Rectal smooth muscle tissue (tissue), 1 donor: ENCODE measurements at regions not wholly inside any gene's neighbourhood (a gene's known extent, or its start where the extent isn't known, plus 50 kb on each side); places are given as distances from the start of the nearest gene placed in this dataset.
A peak's percentile ranks its signal among the peaks of the same experiment; 100 is the strongest.

ENCODE experiments used
- H3K27ac ChIP-seq: one replicate; pipeline ENCODE4 v1.7.0; 2013; ENCODE audit warnings: low read depth, low read length, inconsistent platforms
- H3K27me3 ChIP-seq: one replicate; pipeline ENCODE4 v1.7.0; 2013; ENCODE audit warnings: low read length; ENCODE audit not compliant: control insufficient read depth, insufficient read depth
- H3K36me3 ChIP-seq: one replicate; pipeline ENCODE4 v1.7.0; 2013; ENCODE audit warnings: low read length; ENCODE audit not compliant: control insufficient read depth, insufficient read depth
- H3K4me1 ChIP-seq: one replicate; pipeline ENCODE4 v1.7.0; 2013; ENCODE audit warnings: low read length; ENCODE audit not compliant: control insufficient read depth, insufficient read depth
- H3K4me3 ChIP-seq: one replicate; pipeline ENCODE4 v1.7.0; 2013; ENCODE audit warnings: low read length
- H3K9ac ChIP-seq: one replicate; pipeline ENCODE4 v1.7.0; 2013; ENCODE audit warnings: low read length

DNA sequence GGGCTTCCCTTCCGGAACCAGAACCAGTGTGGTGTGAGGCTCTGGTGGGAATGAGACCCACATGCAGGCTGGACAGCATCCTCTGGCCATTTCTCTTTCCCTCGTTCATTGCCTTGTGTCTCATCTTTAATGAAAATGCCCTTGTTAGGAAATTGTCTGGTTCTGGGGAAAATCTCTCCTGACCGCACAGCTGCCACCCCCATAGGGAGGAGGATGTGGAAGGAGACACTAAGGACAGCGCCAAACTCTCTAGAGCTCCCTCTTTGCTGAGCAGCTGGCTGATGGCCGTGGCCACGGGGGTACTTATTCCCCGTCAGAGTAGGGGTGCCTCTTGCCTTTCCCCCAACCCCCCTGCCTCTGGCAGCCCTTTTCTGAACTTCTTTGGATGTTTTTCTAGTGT is 297.6 kb upstream of the C2CD4B start:
- Histone ChIP-seq H3K36me3 (no peaks in the 10 kb centered on the region), H3K27ac (no peak overlapping the region), H3K27me3 (no peaks in the 10 kb centered on the region), H3K9ac (no peak overlapping the region), H3K4me1 (peaks cover 2% of the 10 kb centered on the region), H3K4me3 (no peak overlapping the region)

DNA sequence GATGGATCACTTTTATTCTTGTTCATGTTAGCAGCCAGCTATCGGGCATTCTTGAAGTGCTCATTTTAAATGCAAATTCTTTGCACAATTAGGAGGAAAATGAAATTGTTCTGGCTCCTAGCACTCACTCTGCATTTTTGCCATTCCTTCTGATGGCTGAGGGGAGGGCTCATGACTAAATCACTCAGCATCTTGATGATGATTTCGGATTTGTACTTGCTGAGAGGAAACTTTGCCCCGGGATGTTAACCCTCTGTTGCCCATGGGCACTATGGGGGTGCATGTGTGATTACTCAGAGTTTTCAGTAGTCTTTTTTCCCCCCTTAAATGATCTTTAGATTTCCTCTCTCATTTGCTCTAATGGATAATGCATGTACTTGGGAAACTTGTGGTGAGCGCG is 299.6 kb upstream of the C2CD4B start:
- Histone ChIP-seq H3K36me3 (no peaks in the 10 kb centered on the region), H3K27ac (no peak overlapping the region), H3K9ac (no peak overlapping the region), H3K4me3 (no peak overlapping the region), H3K4me1 (peaks cover 11% of the 10 kb centered on the region), H3K27me3 (no peaks in the 10 kb centered on the region)

DNA sequence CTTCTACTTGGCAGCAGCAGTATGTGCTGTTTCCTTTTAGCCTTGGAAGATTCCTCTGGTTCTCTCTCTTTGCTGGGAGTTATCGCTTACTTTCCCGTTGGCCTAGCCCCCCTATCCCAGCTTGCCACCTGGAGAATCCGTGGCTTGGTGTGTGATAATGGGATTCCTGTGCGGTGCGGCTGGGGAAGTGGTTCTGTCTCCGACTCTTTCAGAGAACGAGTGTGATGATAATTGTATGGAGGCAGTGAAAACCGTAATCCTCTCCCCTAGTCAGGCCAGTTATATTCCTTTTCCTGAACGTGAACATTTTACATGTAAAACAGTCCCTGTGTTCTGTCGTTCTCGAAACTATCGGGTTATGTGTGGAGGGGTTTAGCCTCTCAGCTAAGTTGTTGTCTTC is 300.1 kb upstream of the C2CD4B start:
- H3K4me1 ChIP-seq = peaks cover 14% of the 10 kb centered on the region
- H3K27ac ChIP-seq = no peak overlapping the region
- H3K36me3 ChIP-seq = no peaks in the 10 kb centered on the region
- no peak overlapping the region for H3K9ac ChIP-seq
- H3K27me3 ChIP-seq = no peaks in the 10 kb centered on the region
- H3K4me3 ChIP-seq = no peak overlapping the region

DNA sequence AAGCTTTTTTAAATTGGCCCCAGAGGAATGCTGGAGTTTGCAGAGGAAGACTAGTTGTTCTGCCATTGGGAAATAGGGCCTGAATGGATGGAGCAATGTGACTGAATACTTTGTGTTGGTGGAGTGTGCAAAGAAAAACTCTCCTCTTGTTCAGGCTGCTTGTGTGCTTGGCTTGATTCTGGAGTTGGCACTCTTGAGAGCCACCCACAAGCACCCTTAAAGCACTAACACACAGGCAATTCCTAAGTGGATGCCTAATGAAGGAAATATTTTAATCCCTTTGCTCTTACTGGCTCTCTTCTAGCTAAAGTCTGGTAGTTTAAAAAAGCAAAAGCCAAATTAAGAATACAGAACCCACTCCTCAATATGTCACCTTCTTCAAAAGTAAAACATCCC is 304.4 kb upstream of the C2CD4B start:
- no peak overlapping the region for H3K4me3 ChIP-seq
- H3K4me1 ChIP-seq = peaks cover 19% of the 10 kb centered on the region
- no peaks in the 10 kb centered on the region for H3K36me3 ChIP-seq
- no peaks in the 10 kb centered on the region for H3K27me3 ChIP-seq
- H3K9ac ChIP-seq = no peak overlapping the region
- peak overlapping the region; percentile 33 for H3K27ac ChIP-seq

DNA sequence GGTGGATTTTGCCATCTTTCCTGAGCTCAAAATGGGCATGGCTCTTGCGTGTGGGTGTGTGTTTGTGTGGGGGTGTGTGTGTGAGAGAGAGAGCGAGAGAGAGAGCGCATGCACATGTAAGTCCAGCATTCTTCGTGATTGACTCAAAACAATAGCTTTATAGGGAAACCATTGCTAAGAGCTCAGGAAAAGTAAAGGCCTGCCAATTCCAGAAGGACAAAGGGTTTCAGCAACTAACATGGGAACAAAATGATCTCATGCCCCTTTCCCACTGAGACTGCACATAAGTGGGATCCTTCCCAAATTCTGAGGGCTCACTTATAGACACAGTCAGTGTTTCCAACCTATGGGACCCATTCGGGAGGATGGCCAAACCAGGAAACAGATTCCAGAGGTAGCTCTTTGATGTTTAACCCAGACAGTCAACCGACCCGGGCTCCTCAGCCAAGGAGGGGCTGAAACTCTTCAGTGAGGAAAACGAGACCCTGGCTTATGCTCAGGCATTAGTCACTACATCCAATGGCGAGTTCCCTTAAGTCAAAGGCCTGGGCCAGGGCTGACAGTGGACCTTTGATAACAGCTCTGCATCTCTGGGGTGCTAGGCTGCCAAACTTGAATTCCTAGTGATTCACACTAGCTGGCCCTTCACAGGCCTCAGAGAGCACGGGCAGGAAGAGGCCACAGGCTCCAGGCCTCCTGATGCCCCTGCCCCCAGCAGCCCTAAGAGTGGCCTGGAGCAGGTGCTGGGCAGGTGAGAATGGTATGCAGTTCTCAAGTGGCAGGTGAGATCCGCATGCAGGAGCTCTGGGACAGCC is 305.0 kb upstream of the C2CD4B start:
- Histone ChIP-seq H3K4me1 (peaks cover 17% of the 10 kb centered on the region), H3K36me3 (no peaks in the 10 kb centered on the region), H3K27ac (peak overlapping the region; percentile 33), H3K27me3 (no peaks in the 10 kb centered on the region), H3K4me3 (no peak overlapping the region), H3K9ac (no peak overlapping the region)

DNA sequence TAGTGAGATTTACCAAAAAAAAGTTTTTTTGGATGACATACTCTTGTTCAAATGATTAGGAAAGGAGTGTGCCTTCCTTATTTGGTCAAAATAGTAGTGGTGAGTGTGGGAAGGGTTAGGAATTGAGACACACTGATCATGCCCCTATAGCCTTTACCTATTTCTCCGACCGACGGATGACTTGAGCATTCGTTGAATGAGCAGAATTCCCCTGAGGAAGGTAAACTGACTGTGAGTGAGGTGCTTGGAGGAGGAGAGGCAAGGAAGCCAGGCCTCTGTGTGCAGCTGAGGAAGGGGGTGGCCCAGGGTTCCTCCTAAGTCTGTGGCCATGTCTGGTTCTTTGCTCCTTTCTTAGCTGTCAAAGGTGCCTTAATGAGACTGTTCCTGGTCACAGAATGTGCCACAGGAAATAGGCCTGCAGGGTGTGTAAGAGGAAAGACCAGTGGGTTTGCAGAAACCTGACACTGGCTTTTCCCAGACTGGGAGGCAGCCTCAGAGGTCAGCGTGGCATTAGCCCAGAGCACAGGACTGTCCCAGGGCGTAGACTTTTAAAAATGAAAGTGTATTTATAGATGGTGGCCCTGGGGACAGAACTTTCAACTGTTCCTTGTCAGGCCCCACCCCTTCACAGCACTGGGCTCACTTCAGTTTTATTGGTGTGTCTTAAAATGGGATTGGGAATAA is 307.7 kb upstream of the C2CD4B start:
- Histone ChIP-seq H3K36me3 (no peaks in the 10 kb centered on the region), H3K9ac (no peak overlapping the region), H3K27ac (no peak overlapping the region), H3K4me1 (peaks cover 34% of the 10 kb centered on the region), H3K4me3 (no peak overlapping the region), H3K27me3 (no peaks in the 10 kb centered on the region)

DNA sequence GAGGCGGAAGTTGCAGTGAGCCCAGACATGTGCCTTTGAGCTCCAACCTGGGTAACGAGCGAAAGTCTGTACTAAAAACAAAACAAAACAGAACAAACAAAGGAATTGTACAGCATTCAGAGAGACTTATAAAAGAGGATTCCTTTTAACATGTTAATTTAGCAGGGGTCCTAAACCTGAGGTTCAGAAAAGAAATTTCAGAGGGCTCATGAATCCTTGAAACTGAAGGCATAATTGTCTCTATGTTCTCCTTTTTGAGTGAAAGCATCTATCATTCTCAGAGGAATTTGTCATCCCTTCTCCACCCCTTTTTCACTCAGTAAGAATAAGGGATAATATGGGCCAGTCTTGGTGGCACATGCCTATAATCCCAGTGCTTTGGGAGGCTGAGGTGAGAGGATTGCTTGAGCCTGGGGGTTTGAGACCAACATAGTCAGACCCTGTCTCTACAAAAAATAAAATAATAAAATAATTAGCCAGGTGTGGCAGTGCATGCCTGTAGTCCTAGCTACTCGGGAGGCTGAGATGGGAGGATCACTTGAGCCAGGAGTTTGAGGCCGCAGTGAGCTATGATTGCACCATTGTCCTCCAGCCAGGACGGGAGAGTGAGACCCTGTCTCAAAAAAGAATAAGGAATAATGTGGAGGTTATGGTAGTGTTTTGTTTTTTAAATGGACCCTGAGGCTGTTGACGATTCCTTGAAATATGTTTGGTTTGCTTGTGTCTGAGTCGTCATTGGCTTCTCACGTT is 309.1 kb upstream of the C2CD4B start:
- Histone ChIP-seq H3K27ac (no peak overlapping the region), H3K4me1 (peaks cover 31% of the 10 kb centered on the region)

DNA sequence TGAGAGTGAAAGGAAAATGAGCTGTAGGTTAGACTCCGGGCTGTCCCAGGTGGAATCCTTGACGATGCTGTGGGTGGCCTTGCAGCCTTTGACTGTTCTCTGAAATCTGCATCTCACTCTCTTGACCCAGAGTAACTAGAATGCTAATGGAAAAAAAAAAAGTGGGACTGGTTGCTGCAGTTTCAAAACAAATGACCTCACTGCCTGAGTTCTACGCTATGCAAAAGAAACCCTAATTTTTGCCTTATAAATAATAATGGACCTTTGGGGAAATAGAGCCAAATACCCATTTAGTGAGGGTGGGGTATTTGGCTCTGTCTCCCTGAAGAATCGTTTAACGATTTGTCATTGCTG is 309.7 kb upstream of the C2CD4B start:
- Histone ChIP-seq H3K27ac (no peak overlapping the region), H3K27me3 (no peaks in the 10 kb centered on the region), H3K4me1 (peaks cover 25% of the 10 kb centered on the region), H3K4me3 (no peak overlapping the region), H3K9ac (no peak overlapping the region), H3K36me3 (no peaks in the 10 kb centered on the region)

More for the DNA sequence above, 309.1 kb upstream of the C2CD4B start:
- Histone ChIP-seq H3K36me3 (no peaks in the 10 kb centered on the region), H3K9ac (no peak overlapping the region), H3K4me3 (no peak overlapping the region), H3K27me3 (no peaks in the 10 kb centered on the region)

DNA sequence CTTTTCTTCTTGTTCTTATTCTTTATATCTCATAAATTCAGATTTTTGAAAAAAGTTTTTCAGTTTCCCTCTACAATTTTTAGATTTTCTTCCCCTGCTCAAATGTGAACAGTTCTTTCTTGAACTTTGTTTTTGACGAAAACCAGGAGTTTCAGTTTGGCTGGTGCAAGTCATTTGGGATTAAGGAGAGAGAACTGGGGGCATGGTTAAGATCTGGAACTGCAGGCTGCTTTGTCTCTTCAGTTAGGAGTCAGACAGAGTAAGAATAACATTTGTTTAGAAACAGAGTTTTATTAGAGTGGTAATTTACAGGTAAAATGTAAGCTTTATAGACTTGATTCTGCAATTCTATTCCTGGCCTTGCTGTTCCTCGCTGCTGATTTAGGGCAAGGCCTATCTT is 310.5 kb upstream of the C2CD4B start:
- Histone ChIP-seq H3K27me3 (no peaks in the 10 kb centered on the region), H3K4me1 (peaks cover 18% of the 10 kb centered on the region), H3K4me3 (peak overlapping the region; percentile 16), H3K36me3 (no peaks in the 10 kb centered on the region), H3K27ac (peak overlapping the region; percentile 63), H3K9ac (no peak overlapping the region)

DNA sequence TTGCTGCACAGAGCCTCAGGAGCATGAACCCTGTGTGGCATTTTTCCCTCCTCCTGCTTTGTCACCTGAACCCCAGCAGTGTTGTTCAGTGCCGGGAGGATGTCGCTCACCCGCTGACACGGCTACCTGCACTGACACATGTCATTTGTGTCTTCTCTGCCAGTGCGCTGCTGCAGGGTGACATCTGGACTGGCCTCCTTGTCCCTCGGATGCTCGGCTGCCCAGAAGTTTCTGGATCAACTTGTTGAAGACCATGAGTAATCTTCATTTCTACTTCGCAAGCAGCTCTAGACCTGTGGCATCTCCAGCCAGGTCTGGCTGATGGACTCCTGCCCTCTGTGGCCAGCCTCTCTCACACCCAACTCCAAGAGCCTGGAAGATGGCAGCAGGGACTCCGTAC is 311.1 kb upstream of the C2CD4B start:
- Histone ChIP-seq H3K27ac (peak overlapping the region; percentile 63), H3K4me1 (peaks cover 18% of the 10 kb centered on the region), H3K27me3 (no peaks in the 10 kb centered on the region), H3K36me3 (no peaks in the 10 kb centered on the region), H3K4me3 (peak overlapping the region; percentile 16), H3K9ac (no peak overlapping the region)

DNA sequence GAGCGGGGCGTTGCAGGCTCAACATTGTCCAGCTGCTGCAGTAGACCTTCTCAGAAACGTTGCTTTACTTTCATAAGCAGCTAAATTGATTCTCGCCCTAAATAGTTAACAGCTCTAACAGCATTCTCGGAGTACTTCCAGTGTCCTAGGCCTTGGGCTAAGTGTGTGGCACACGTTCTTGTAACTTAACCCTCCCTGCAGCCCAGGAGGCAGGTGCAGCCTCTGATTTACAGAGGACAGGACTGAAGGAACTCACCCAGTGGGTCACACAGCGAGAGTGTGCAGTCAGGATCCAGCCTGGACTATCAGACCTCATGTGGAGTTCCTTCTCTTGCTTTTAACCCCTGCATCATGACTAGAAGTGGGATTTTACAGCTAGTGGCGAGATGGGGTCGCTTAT is 312.8 kb upstream of the C2CD4B start:
- no peak overlapping the region for H3K27ac ChIP-seq
- no peaks in the 10 kb centered on the region for H3K36me3 ChIP-seq
- no peak overlapping the region for H3K4me3 ChIP-seq
- H3K4me1 ChIP-seq = peaks cover 18% of the 10 kb centered on the region
- H3K27me3 ChIP-seq = no peaks in the 10 kb centered on the region
- no peak overlapping the region for H3K9ac ChIP-seq

DNA sequence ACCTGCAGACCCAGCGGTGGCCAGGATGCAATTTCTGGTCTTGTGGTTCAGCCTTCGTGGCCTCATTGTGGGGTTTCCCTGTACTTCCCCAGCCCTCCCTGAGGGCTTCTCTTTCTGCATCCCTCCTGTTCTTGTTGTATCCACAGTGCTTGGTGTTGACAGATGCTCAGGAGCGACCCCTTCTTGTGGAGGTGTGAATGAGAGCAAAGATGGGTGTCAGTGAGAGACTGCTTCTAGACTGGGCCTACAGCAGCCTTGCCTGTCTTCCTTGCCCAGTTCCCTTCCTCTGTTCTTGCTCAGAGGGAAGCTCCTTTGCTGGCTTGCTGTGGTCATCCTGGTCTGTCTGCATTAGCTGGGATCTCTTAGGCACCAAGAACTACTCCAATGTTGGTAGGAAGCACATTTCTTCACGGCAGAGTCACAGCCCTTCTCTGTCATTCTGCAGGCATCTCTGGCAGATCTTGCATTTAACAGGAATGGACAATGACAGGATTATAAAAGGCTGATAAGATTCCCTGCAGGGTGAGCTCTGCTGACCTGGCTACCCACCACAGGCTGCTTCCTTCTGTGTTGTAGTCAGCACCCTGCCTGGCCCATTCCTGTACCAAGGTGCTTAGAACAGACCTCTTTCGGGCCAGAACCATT is 317.8 kb upstream of the C2CD4B start:
- Histone ChIP-seq H3K4me1 (no peaks in the 10 kb centered on the region), H3K36me3 (no peaks in the 10 kb centered on the region), H3K27me3 (no peaks in the 10 kb centered on the region), H3K27ac (no peak overlapping the region), H3K9ac (no peak overlapping the region), H3K4me3 (no peak overlapping the region)
